ENCODE measurements at regions not wholly inside any gene's neighbourhood (a gene's known extent, or its start where the extent isn't known, plus 50 kb on each side); places are given as distances from the start of the nearest gene placed in this dataset.

- DNase-seq (ENCODE audit: low read depth): no peak
Observed at GRCh38 chr12:107443320-107444090, 242.1 kb upstream of the PWP1 start.

DNA sequence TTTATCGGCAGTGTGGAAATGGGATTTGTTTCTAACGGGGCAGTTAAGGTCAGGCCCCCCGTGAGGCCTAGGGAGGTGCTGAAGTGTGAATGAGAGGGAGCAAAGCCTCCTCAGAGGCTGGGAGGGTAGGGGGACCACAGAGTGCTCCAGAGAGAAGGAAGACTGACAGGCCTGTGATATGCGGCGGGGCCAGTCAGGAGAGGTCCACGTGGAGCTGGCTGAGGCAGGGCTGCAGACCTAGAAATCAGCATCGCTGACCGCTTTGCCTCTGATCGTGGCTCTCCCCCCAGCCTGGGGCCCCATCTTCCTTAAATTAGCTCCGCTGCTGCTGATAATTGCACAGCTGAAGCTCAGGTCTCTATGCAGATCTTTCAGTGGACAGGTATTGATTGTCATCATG is 240.8 kb upstream of the PWP1 start:
- DNase-seq (ENCODE audit: low read depth): no peak

GRCh38 chr12:107446476-107446875 is 239.1 kb upstream of the PWP1 start:
- no peak for DNase-seq (ENCODE audit: low read depth)

- no peak for DNase-seq (ENCODE audit: low read depth)
Observed at GRCh38 chr12:107447336-107447735, 238.3 kb upstream of the PWP1 start.

GRCh38 chr12:107448198-107448597 is 237.4 kb upstream of the PWP1 start:
- DNase-seq (ENCODE audit: low read depth): no peak

- DNase-seq (ENCODE audit: low read depth): no peak
Observed at GRCh38 chr12:107449891-107450290, 235.7 kb upstream of the PWP1 start.

DNA sequence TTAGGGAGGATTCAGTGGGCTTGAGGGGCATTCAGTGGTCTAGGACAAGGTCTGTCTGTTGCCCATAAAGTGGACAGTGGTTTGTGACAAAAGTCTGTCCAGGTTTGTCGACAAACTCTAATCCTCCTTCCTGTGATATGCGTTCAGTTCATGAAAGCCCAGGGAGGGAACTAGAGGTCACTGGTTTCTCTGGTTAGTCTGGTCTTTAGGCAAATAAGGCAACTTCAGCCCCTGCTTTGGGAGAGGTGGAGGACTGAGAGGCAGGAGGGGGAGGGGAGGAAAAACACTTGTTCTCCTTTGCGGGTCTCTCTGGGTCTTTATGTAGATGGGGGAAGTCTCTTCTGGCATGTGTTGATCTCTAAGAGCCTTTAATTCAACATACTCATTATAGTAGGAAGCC is 235.1 kb upstream of the PWP1 start:
- no peak for DNase-seq (ENCODE audit: low read depth)

DNA sequence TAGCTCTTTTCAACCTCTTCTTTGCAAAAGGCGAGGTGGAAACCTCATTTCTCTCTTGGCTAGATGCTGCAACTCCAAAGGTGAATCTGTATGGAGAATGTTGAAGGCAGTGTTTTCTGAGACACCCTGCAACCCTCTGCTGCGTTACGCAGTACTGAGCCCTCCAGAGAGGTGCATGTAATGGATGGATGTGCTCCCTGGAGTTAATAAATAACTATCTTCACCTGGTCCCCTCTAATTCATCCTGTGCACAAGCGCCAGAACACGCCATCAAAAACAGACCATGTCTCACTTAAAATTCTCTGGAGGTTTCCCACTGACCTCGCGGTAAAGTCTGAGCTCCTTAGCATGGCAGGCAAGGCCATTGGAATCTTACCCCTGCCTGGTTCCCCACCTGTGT is 234.4 kb upstream of the PWP1 start:
- DNase-seq (ENCODE audit: low read depth): no peak

- no peak for DNase-seq (ENCODE audit: low read depth)
Observed at GRCh38 chr12:107454109-107454830, 231.3 kb upstream of the PWP1 start.

DNA sequence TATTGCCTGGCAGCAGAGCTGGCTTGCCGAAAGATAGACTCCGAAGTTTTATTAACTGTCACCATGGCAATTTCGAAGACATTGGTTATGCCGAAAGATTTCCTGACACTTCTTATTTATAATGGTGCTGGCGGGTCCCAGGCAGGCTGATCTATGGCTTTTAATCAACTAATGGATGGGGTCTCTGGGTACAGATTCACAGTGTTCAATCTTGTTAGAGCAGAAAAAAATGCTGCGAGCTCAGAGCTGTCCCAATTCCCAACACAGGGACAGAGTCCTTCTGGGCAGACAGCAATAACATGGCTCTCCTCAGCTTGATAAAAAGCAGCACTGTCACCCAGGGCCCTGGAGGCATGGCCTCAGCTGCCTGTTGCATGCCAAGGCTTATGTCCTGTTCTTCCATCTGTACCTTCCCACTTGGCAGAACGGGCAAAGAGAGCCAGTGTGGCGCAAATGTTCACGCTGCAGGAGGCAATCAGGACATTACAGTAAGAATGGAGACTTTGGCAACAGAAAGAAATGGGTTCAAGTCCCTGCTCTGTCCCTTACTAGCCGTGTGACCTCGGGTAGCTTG is 228.2 kb upstream of the PWP1 start:
- no peak for DNase-seq (ENCODE audit: low read depth)

DNA sequence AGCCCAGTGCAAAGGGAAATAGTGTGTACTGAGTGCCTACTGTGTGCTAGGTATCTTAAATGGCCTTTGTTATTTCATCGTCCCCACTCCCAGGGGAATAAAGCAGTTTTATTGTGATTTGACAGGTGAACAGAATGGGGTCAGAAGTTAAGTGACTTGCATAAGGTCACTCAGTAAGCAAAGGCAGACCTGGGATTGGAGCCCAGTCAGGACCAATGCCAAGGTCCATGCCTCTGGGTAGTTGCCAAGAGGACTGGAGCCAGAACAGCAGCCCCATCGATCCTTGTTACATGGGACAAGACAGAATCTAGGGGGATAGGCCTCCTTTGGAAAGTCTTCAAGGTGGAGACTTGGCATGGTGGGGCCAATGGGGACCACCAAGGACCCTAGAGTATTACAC is 227.4 kb upstream of the PWP1 start:
- no peak for DNase-seq (ENCODE audit: low read depth)

DNA sequence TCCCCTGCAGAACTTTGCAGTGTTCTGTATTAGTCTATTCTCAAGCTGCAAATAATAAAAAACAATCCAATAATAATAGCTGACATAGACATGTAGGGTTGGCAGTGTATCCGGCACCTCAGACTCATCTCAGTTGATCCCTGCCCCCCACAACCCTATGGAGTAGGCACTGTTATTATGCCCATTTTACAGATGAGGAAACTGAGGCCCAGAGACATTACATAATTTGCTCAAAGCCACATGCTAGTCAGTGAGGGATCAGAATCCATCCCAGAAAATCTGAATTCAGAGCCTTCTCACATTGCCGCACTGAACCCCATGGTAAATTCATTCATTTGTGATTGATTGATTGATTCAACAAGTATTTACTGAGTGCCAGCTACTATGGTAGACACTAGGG is 226.6 kb upstream of the PWP1 start:
- DNase-seq (ENCODE audit: low read depth): no peak

DNA sequence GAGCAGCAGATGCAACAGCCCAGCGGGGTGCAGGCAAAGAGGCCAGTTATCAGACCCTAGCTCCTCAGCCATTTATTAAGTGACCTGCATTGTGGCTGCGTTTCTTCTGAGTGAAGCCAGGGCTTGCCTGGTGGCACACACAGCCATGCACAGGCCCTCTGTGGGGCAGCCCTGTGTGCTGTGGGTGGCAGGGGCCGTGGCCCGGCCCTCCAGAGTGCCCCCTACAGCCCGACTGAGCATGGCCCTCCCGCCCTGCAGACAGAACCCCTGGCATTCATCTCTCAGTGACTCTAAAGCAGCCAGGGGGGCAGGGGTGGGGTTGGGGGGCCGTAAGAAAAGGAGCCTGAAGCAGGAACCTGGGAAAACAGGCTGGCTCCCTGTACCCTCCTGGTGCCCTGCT is 226.0 kb upstream of the PWP1 start:
- DNase-seq (ENCODE audit: low read depth): no peak

GRCh38 chr12:107461222-107461975 is 224.2 kb upstream of the PWP1 start:
- DNase-seq (ENCODE audit: low read depth): no peak

- DNase-seq (ENCODE audit: low read depth): no peak
Observed at GRCh38 chr12:107462428-107463332, 222.9 kb upstream of the PWP1 start.

DNA sequence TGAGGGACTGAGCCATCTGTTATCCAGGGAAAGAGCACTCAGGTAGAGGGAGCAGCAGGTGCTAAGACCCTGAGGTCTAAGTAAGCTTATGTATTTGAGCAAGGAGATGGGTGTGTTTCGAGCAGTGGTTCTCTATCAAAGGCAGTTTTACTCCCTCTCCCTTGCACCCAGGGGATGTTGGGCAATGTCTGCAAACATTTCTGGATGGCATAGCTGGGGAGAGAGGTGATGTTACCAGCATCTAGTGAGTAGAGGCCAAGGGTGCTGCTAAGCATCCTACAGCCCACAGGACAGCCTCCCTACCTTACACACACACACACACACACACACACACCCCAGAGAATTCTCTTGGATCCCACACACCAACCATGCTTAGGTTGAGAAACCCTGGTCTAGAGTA is 221.0 kb upstream of the PWP1 start:
- DNase-seq (ENCODE audit: low read depth): no peak

- DNase-seq (ENCODE audit: low read depth): no peak
Observed at GRCh38 chr12:107465625-107466024, 220.0 kb upstream of the PWP1 start.

- DNase-seq (ENCODE audit: low read depth): no peak
Observed at GRCh38 chr12:107467716-107468115, 217.9 kb upstream of the PWP1 start.

GRCh38 chr12:107468182-107468581 is 217.4 kb upstream of the PWP1 start:
- no peak for DNase-seq (ENCODE audit: low read depth)

GRCh38 chr12:107469011-107469410 is 216.6 kb upstream of the PWP1 start:
- DNase-seq (ENCODE audit: low read depth): no peak

DNA sequence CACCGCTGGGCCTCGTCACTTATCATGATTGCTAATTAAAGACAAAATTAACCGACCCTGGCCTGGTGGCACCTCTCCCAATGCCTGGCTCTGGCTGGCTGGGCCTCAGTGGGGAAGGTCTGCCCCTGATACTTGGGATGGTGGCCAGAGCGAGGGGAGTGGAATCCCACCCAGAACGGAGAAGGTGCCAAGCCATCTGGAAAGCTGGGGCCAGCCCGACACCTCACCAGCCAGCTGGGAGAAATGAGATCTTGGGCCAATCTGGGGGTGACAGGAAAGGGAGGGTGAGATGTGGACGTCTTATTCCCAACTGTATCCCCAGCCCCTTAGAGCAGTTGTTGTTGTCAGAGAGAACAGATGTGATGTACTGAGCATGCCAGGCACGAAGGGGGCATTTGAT is 215.0 kb upstream of the PWP1 start:
- no peak for DNase-seq (ENCODE audit: low read depth)

- no peak for DNase-seq (ENCODE audit: low read depth)
Observed at GRCh38 chr12:107472308-107472707, 213.3 kb upstream of the PWP1 start.

Measured in stimulated activated CD8-positive, alpha-beta memory T cell treated with anti-CD3 and anti-CD28 coated beads, Interleukin-15, amount 100 ng/mL, for 1 hour (primary cell).